Globus pallidus (tissue), 1 donor: ENCODE measurements at regions not wholly inside any gene's neighbourhood (a gene's known extent, or its start where the extent isn't known, plus 50 kb on each side); places are given as distances from the start of the nearest gene placed in this dataset.

Experiments used
- DNase-seq: peaks from one replicate; pipeline ENCODE4 v3.0.0-alpha.2; 2015; ENCODE audit warnings: low spot score

GRCh38 chr5:3019045-3019444 is 267.6 kb upstream of the IRX2 start:
- DNase-seq, result no peak

GRCh38 chr5:3011764-3012017 is 260.2 kb upstream of the IRX2 start:
- no peak for DNase-seq

- DNase-seq, result no peak
Observed at GRCh38 chr5:3010953-3011763, 259.7 kb upstream of the IRX2 start.

- no peak for DNase-seq
Observed at GRCh38 chr5:3010301-3010952, 258.9 kb upstream of the IRX2 start.

GRCh38 chr5:3009605-3010004 is 258.1 kb upstream of the IRX2 start:
- DNase-seq, result no peak

- DNase-seq, result no peak
Observed at GRCh38 chr5:3007577-3007976, 256.1 kb upstream of the IRX2 start.

GRCh38 chr5:3006961-3007551 is 255.6 kb upstream of the IRX2 start:
- no peak for DNase-seq

- no peak for DNase-seq
Observed at GRCh38 chr5:3006526-3006925, 255.0 kb upstream of the IRX2 start.

GRCh38 chr5:3004361-3005080 is 253.0 kb upstream of the IRX2 start:
- no peak for DNase-seq

GRCh38 chr5:3002230-3002629 is 250.8 kb upstream of the IRX2 start:
- no peak for DNase-seq

GRCh38 chr5:3000631-3001030 is 249.2 kb upstream of the IRX2 start:
- DNase-seq, result no peak

- no peak for DNase-seq
Observed at GRCh38 chr5:2999926-3000325, 248.4 kb upstream of the IRX2 start.

GRCh38 chr5:2998106-2998505 is 246.6 kb upstream of the IRX2 start:
- no peak for DNase-seq

GRCh38 chr5:2997179-2997578 is 245.7 kb upstream of the IRX2 start:
- no peak for DNase-seq

- no peak for DNase-seq
Observed at GRCh38 chr5:2996687-2997086, 245.2 kb upstream of the IRX2 start.

GRCh38 chr5:2996248-2996647 is 244.8 kb upstream of the IRX2 start:
- DNase-seq, result no peak

- DNase-seq, result no peak
Observed at GRCh38 chr5:2995667-2996066, 244.2 kb upstream of the IRX2 start.

GRCh38 chr5:2995035-2995434 is 243.6 kb upstream of the IRX2 start:
- no peak for DNase-seq

GRCh38 chr5:2993771-2994170 is 242.3 kb upstream of the IRX2 start:
- DNase-seq, result no peak

- DNase-seq, result no peak
Observed at GRCh38 chr5:2993301-2993700, 241.8 kb upstream of the IRX2 start.

- DNase-seq, result no peak
Observed at GRCh38 chr5:2992806-2993205, 241.3 kb upstream of the IRX2 start.

- DNase-seq, result no peak
Observed at GRCh38 chr5:2991884-2992283, 240.4 kb upstream of the IRX2 start.

- DNase-seq, result no peak
Observed at GRCh38 chr5:2989517-2989916, 238.0 kb upstream of the IRX2 start.
